ENCODE measurements at regions not wholly inside any gene's neighbourhood (a gene's known extent, or its start where the extent isn't known, plus 50 kb on each side); places are given as distances from the start of the nearest gene placed in this dataset.

- TF ChIP-seq CTCF (IDR thresholded peaks at IDR 0.05; ENCODE audit: low read depth, low read length): no peak
- no peak for TF ChIP-seq EZH2phosphoT487 (IDR thresholded peaks at IDR 0.05; ENCODE audit: low read depth)
Observed at GRCh38 chr2:111236025-111236424, 115.3 kb downstream of the BCL2L11 start.

Data from OCI-LY3 (cell line).